DND-41 (cell line): ENCODE measurements at regions not wholly inside any gene's neighbourhood (a gene's known extent, or its start where the extent isn't known, plus 50 kb on each side); places are given as distances from the start of the nearest gene placed in this dataset.

Source experiments
- ATAC-seq: fragments of 200-7000 bp; cut with Tn5 transposase; 3 replicates; pipeline ENCODE4 v1.9.1; 2021; ENCODE audit warnings: low read depth; ENCODE audit not compliant: insufficient read depth
- DNase-seq: peaks from one replicate; pipeline ENCODE4 v3.0.0-alpha.2; 2020
- H2AFZ ChIP-seq: 2 replicates; pipeline ENCODE4 v1.6.0; 2012; ENCODE audit warnings: low read depth, low read length
- H3K27ac ChIP-seq: 2 replicates; pipeline ENCODE4 v1.5.1; 2012; ENCODE audit warnings: low read length, inconsistent platforms
- H3K27me3 ChIP-seq: fragments of 200-600 bp; sonication (generic); 2 replicates; pipeline ENCODE4 v1.6.0; 2012; ENCODE audit warnings: low read length, mild to moderate bottlenecking, inconsistent platforms; ENCODE audit not compliant: insufficient read depth, poor library complexity
- H3K36me3 ChIP-seq: 2 replicates; pipeline ENCODE4 v1.5.1; 2012; ENCODE audit warnings: low read length, inconsistent platforms; ENCODE audit not compliant: insufficient read depth
- H3K4me1 ChIP-seq: 2 replicates; pipeline ENCODE4 v1.5.1; 2012; ENCODE audit warnings: mild to moderate bottlenecking, low read length; ENCODE audit not compliant: insufficient read depth
- H3K4me2 ChIP-seq: 2 replicates; pipeline ENCODE4 v1.6.0; 2012; ENCODE audit warnings: mild to moderate bottlenecking, moderate library complexity, low read length, inconsistent platforms; ENCODE audit not compliant: insufficient read depth
- H3K4me3 ChIP-seq, 2 experiments: fragments of 200-600 bp in 1 of 2; shearing (Covaris generic) in 1 of 2; 2 replicates each; pipeline ENCODE4 v1.5.1; 2012 to 2016; ENCODE audit warnings: inconsistent platforms in 2 of 2, low read length in 2 of 2, mild to moderate bottlenecking in 2 of 2, low read depth in 1 of 2, moderate library complexity in 1 of 2
- H3K79me2 ChIP-seq: 2 replicates; pipeline ENCODE4 v1.6.0; 2012; ENCODE audit warnings: low read length, inconsistent platforms; ENCODE audit not compliant: insufficient read depth
- H3K9ac ChIP-seq: 2 replicates; pipeline ENCODE4 v1.6.0; 2012; ENCODE audit warnings: low read depth, mild to moderate bottlenecking, inconsistent platforms, low read length, moderate library complexity
- H3K9me3 ChIP-seq: 2 replicates; pipeline ENCODE4 v1.5.1; 2012; ENCODE audit warnings: low read length, moderate library complexity, mild to moderate bottlenecking, inconsistent platforms; ENCODE audit not compliant: insufficient read depth, severe bottlenecking
- H4K20me1 ChIP-seq: 2 replicates; pipeline ENCODE4 v1.6.0; 2012; ENCODE audit warnings: low read length; ENCODE audit not compliant: insufficient read depth
- EZH2 ChIP-seq: IDR thresholded peaks from 3 replicates; pipeline ENCODE4 v1.6.1; 2012; ENCODE audit warnings: borderline replicate concordance, low read depth, mild to moderate bottlenecking, moderate library complexity, low read length, inconsistent platforms; ENCODE audit not compliant: severe bottlenecking
- TF ChIP-seq, protein P1 (sequence below): IDR thresholded peaks from 2 replicates; pipeline ENCODE4 v1.5.1; 2012; ENCODE audit warnings: borderline replicate concordance, low read length, moderate library complexity, mild to moderate bottlenecking; ENCODE audit not compliant: poor library complexity, severe bottlenecking; ENCODE audit errors: extremely low read depth

DNA sequence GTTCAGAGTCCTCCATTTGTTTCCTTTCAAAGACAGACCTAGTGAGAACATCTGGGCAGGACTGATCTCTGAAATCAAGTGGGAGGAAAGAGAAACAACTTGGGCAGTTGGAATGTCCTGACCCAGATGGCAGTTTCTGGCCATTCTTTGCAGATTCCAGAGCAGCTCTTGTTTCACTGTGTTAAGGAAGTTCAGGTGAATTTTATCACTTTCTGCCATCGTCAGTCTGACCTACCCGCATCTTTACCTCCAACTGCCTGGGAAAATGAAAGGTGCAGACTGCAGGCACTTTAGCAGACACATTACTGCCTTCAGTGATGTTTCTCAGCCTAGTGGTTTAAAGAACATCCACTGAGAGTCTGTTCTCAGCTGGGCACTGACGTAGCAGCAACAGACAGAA is 216.2 kb downstream of the CEP135 start:
- Histone ChIP-seq H2AFZ (no peak overlapping the region), H4K20me1 (no peaks in the 10 kb centered on the region), H3K36me3 (no peaks in the 10 kb centered on the region), H3K27me3 (no peaks in the 10 kb centered on the region), H3K27ac (no peak overlapping the region), H3K4me1 (no peaks in the 10 kb centered on the region), H3K9me3 (no peaks in the 10 kb centered on the region), H3K9ac (no peak overlapping the region), H3K79me2 (no peaks in the 10 kb centered on the region), H3K4me2 (no peak overlapping the region), H3K4me3 (no peak overlapping the region)
- TF ChIP-seq EZH2: no peak
- TF ChIP-seq, protein P1, sequence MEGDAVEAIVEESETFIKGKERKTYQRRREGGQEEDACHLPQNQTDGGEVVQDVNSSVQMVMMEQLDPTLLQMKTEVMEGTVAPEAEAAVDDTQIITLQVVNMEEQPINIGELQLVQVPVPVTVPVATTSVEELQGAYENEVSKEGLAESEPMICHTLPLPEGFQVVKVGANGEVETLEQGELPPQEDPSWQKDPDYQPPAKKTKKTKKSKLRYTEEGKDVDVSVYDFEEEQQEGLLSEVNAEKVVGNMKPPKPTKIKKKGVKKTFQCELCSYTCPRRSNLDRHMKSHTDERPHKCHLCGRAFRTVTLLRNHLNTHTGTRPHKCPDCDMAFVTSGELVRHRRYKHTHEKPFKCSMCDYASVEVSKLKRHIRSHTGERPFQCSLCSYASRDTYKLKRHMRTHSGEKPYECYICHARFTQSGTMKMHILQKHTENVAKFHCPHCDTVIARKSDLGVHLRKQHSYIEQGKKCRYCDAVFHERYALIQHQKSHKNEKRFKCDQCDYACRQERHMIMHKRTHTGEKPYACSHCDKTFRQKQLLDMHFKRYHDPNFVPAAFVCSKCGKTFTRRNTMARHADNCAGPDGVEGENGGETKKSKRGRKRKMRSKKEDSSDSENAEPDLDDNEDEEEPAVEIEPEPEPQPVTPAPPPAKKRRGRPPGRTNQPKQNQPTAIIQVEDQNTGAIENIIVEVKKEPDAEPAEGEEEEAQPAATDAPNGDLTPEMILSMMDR: no peak
- no peak for DNase-seq
- no peak for ATAC-seq

DNA sequence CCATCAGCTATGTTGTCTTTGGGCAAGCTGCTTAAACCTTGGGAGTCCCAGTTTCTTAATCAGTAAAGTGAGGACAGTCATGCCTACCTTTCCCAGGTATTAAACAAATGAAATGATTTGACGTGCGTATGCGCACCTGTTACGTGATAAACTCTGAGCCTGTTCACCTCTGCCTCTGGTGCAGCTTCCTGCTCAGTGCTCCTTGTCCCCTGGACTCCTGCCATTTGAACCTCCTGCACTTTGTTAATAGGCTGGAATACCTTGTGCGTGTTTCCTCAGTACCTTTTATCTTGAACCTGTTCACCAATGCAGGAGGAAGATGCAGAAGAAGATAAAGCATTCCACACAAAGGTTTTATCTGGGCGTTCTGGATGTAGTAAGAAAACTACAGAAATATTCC is 211.9 kb downstream of the CEP135 start:
- TF ChIP-seq, protein P1: no peak
- TF ChIP-seq EZH2: no peak
- ATAC-seq: no peak
- no peaks in the 10 kb centered on the region for H4K20me1 ChIP-seq

DNA sequence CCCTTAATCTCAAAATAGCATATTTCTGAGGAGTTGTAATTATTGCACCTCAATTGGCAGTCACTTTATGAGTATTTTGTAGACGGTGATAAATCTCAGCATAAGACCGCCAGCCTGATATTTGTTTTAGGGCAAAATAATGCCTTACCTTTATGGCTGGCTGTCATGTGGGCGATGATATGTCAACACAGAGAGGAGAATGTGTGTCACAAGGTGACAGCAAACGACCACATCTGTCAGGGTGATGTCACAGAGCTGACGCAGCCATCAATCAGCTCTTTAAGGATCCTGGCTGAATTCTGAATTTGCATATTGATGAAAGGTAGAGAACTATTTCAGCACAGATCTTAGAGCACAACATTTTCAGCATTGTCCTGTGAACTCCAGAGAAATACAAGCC is 209.7 kb downstream of the CEP135 start:
- no peaks in the 10 kb centered on the region for H3K36me3 ChIP-seq
- ATAC-seq (no peak), DNase-seq (no peak)

More for the DNA sequence above, 211.9 kb downstream of the CEP135 start:
- Histone ChIP-seq H3K27me3 (no peaks in the 10 kb centered on the region), H3K4me3 (no peak overlapping the region), H3K27ac (no peak overlapping the region), H3K36me3 (no peaks in the 10 kb centered on the region), H3K79me2 (no peaks in the 10 kb centered on the region), H3K9ac (no peak overlapping the region), H2AFZ (no peak overlapping the region), H3K9me3 (no peaks in the 10 kb centered on the region), H3K4me1 (no peaks in the 10 kb centered on the region), H3K4me2 (no peak overlapping the region)
- DNase-seq: no peak

More for the DNA sequence above, 209.7 kb downstream of the CEP135 start:
- Histone ChIP-seq H3K27ac (no peak overlapping the region), H3K9ac (no peak overlapping the region), H2AFZ (no peak overlapping the region), H3K27me3 (no peaks in the 10 kb centered on the region), H3K4me1 (no peaks in the 10 kb centered on the region), H4K20me1 (no peaks in the 10 kb centered on the region), H3K79me2 (no peaks in the 10 kb centered on the region), H3K4me2 (no peak overlapping the region), H3K9me3 (no peaks in the 10 kb centered on the region), H3K4me3 (no peak overlapping the region)
- TF ChIP-seq, protein P1: no peak
- TF ChIP-seq EZH2: no peak
